Right renal cortex interstitium (tissue), 3 donors: ENCODE measurements at regions not wholly inside any gene's neighbourhood (a gene's known extent, or its start where the extent isn't known, plus 50 kb on each side); places are given as distances from the start of the nearest gene placed in this dataset.

Experiments
- DNase-seq, 3 donors: peaks; one replicate each; pipeline ENCODE4 v3.0.0-alpha.2; 2013; ENCODE audit warnings: low read depth in 3 of 3, low spot score in 2 of 3

GRCh38 chr17:72297326-72298115 is 176.7 kb downstream of the SOX9 start:
- no peak for DNase-seq

GRCh38 chr17:72299100-72299499 is 178.3 kb downstream of the SOX9 start:
- DNase-seq = no peak

- no peak for DNase-seq
Measured at GRCh38 chr17:72299592-72299991, 178.8 kb downstream of the SOX9 start.

- DNase-seq = no peak
Measured at GRCh38 chr17:72301887-72302286, 181.1 kb downstream of the SOX9 start.

GRCh38 chr17:72302735-72303134 is 181.9 kb downstream of the SOX9 start:
- no peak for DNase-seq

- DNase-seq = no peak
Measured at GRCh38 chr17:72303787-72304733, 183.2 kb downstream of the SOX9 start.

GRCh38 chr17:72304859-72305258 is 184.0 kb downstream of the SOX9 start:
- no peak for DNase-seq

GRCh38 chr17:72305472-72305871 is 184.7 kb downstream of the SOX9 start:
- no peak for DNase-seq

- no peak for DNase-seq
Measured at GRCh38 chr17:72306037-72306436, 185.2 kb downstream of the SOX9 start.

GRCh38 chr17:72307836-72308235 is 187.0 kb downstream of the SOX9 start:
- no peak for DNase-seq

- no peak for DNase-seq
Measured at GRCh38 chr17:72308744-72309385, 188.0 kb downstream of the SOX9 start.

- no peak for DNase-seq
Measured at GRCh38 chr17:72311004-72311403, 190.2 kb downstream of the SOX9 start.

- no peak for DNase-seq
Measured at GRCh38 chr17:72315122-72315913, 194.5 kb downstream of the SOX9 start.

GRCh38 chr17:72318131-72318530 is 197.3 kb downstream of the SOX9 start:
- no peak for DNase-seq

GRCh38 chr17:72321896-72322295 is 201.1 kb downstream of the SOX9 start:
- no peak for DNase-seq

- no peak for DNase-seq
Measured at GRCh38 chr17:72332367-72332766, 211.5 kb downstream of the SOX9 start.

GRCh38 chr17:72333570-72333969 is 212.8 kb downstream of the SOX9 start:
- DNase-seq = no peak

GRCh38 chr17:72334205-72334604 is 213.4 kb downstream of the SOX9 start:
- no peak for DNase-seq

GRCh38 chr17:72336026-72336803 is 215.4 kb downstream of the SOX9 start:
- no peak for DNase-seq

- DNase-seq = no peak
Measured at GRCh38 chr17:72336804-72337070, 215.9 kb downstream of the SOX9 start.
